GM12878 (cell line): ENCODE measurements at regions not wholly inside any gene's neighbourhood (a gene's known extent, or its start where the extent isn't known, plus 50 kb on each side); places are given as distances from the start of the nearest gene placed in this dataset.
A peak's percentile ranks its signal among the peaks of the same experiment; 100 is the strongest.
"Not testable (repeated sequence)": the region's sequence is repeated elsewhere in the genome, so short reads cannot be mapped to it uniquely, and the experiment has no call there.

Experiments used
- ATAC-seq: fragments of 200-7000 bp; cut with Tn5 transposase; 3 replicates; pipeline ENCODE4 v1.9.1; 2020; ENCODE audit warnings: mild to moderate bottlenecking, moderate library complexity
- BruUV-seq: library from RNA; stranded (reverse); fragments of 400-500 nt; replicated peaks from 2 replicates; lab custom pipeline; 2021; lab: Mats Ljungman, UMichigan
- CTCF ChIA-PET: fragments of 300-600 bp; sonication (Branson Sonifier 250); formaldehyde crosslinking; extraction: SDS; loops from one replicate; lab custom pipeline; 2021; ENCODE audit warnings: inconsistent platforms; lab: Yijun Ruan, JAX
- POLR2A ChIA-PET: fragments of 350-600 bp; formaldehyde crosslinking; extraction: SDS; loops from one replicate; lab custom pipeline; 2021; ENCODE audit warnings: inconsistent platforms; lab: Charles Lee
- RAD21 ChIA-PET: fragments of 300-600 bp; sonication (Branson Sonifier 250); formaldehyde crosslinking; loops from one replicate; lab custom pipeline; 2023; ENCODE audit warnings: antibody characterized with exemption; ENCODE audit not compliant: unreplicated experiment; lab: Charles Lee
- SMC1A ChIA-PET: fragments of 300-600 bp; sonication (Branson Sonifier 250); formaldehyde crosslinking; loops from one replicate; lab custom pipeline; 2023; ENCODE audit not compliant: unreplicated experiment, uncharacterized antibody; lab: Charles Lee
- DNase-seq: peaks from one replicate; pipeline ENCODE4 v3.0.0-alpha.2; 2011; ENCODE audit warnings: low read depth, low spot score
- FAIRE-seq: peaks from 3 replicates; lab custom pipeline; 2011; peaks lifted over from hg19 to GRCh38; lab: Jason Lieb, UNC
- H2AFZ ChIP-seq: 2 replicates; pipeline ENCODE4 v1.6.0; 2011; ENCODE audit warnings: low read depth, low read length, control low read depth; ENCODE audit not compliant: control insufficient read depth
- H3K27ac ChIP-seq: 2 replicates; pipeline ENCODE4 v1.5.1; 2011; ENCODE audit warnings: control low read depth; ENCODE audit not compliant: control insufficient read depth, insufficient read depth
- H3K27me3 ChIP-seq, 2 experiments: replicated peaks in 1 of 2; 2 replicates each; pipeline versions ENCODE4 v1.6.0 to v1.6.1; 2011; ENCODE audit warnings: low read length in 1 of 2; ENCODE audit not compliant: control insufficient read depth in 2 of 2, insufficient read depth in 2 of 2
- H3K36me3 ChIP-seq, 2 experiments: 2 replicates each; pipeline ENCODE4 v1.5.1; 2011; ENCODE audit warnings: low read length in 1 of 2; ENCODE audit not compliant: control insufficient read depth in 2 of 2, insufficient read depth in 2 of 2
- H3K4me1 ChIP-seq: 2 replicates; pipeline ENCODE4 v1.6.1; 2011; ENCODE audit warnings: mild to moderate bottlenecking, low read length, moderate library complexity, mixed read lengths; ENCODE audit not compliant: control insufficient read depth, insufficient read depth
- H3K4me2 ChIP-seq: 2 replicates; pipeline ENCODE4 v1.6.0; 2011; ENCODE audit warnings: control low read depth; ENCODE audit not compliant: control insufficient read depth, insufficient read depth
- H3K4me3 ChIP-seq: fragments of 200-600 bp; sonication (generic); 2 replicates; pipeline ENCODE4 v1.5.1; 2016
- H3K79me2 ChIP-seq: 2 replicates; pipeline ENCODE4 v1.6.0; 2011; ENCODE audit warnings: low read length; ENCODE audit not compliant: control insufficient read depth, insufficient read depth
- H3K9ac ChIP-seq: 2 replicates; pipeline ENCODE4 v1.8.0; 2011; ENCODE audit warnings: low read length, control low read depth, mixed read lengths; ENCODE audit not compliant: control insufficient read depth, insufficient read depth
- H3K9me3 ChIP-seq: replicated peaks from 3 replicates; pipeline ENCODE4 v1.5.1; 2011; ENCODE audit warnings: mild to moderate bottlenecking, low read length; ENCODE audit not compliant: control insufficient read depth, insufficient read depth
- H4K20me1 ChIP-seq: 2 replicates; pipeline ENCODE4 v1.6.0; 2011; ENCODE audit not compliant: control insufficient read depth, insufficient read depth
- BHLHE40 ChIP-seq, 2 experiments: fragments of 450-650 bp in 1 of 2; IDR thresholded peaks; 2 replicates each; pipeline ENCODE4 v1.6.1; 2011 to 2017; ENCODE audit warnings: low read depth in 2 of 2, borderline replicate concordance in 1 of 2, improper control_type of control experiment in 1 of 2, low read length in 1 of 2, mild to moderate bottlenecking in 1 of 2
- CBFB ChIP-seq: IDR thresholded peaks from 2 replicates; pipeline ENCODE4 v1.6.1; 2016; ENCODE audit warnings: antibody characterized with exemption, low read depth
- CHD2 ChIP-seq: IDR thresholded peaks from 2 replicates; pipeline ENCODE4 v1.6.1; 2011; ENCODE audit warnings: low read depth, low read length, improper control_type of control experiment, borderline replicate concordance
- NFIC ChIP-seq: IDR thresholded peaks from 2 replicates; pipeline ENCODE4 v1.6.1; 2012; ENCODE audit warnings: low read depth, mild to moderate bottlenecking, inconsistent platforms, low read length, moderate library complexity
- POLR2AphosphoS2 ChIP-seq: IDR thresholded peaks from 2 replicates; pipeline ENCODE4 v1.6.1; 2011; ENCODE audit warnings: low read depth, mild to moderate bottlenecking, low read length, improper control_type of control experiment, moderate library complexity
- RAD51 ChIP-seq: fragments of 450-650 bp; IDR thresholded peaks from 2 replicates; pipeline ENCODE4 v1.6.1; 2016; ENCODE audit warnings: moderate library complexity, mild to moderate bottlenecking, inconsistent platforms
- SIN3A ChIP-seq: IDR thresholded peaks from 2 replicates; pipeline ENCODE4 v1.6.1; 2012; ENCODE audit warnings: low read depth, low read length, improper control_type of control experiment
- WGBS: methylation state at CpG from one replicate; pipeline ENCODE4 v1.1.6; 2016; ENCODE audit warnings: low lambda C conversion rate; ENCODE audit not compliant: insufficient replicate concordance, insufficient coverage; ENCODE audit errors: missing lambda C conversion rate; 5-methylcytosine and 5-hydroxymethylcytosine counted together
- in situ Hi-C: fragments of 300-500 bp; cut with MboI; formaldehyde crosslinking; loops from 9 replicates; pipeline ENCODE4 v1.14.3; 2018; ENCODE audit warnings: mixed read lengths
- intact Hi-C: fragments of 100-400 bp; cut with micrococcal nuclease; formaldehyde crosslinking; loops from one replicate; pipeline ENCODE4 v1.14.2; 2022; ENCODE audit not compliant: unreplicated experiment
- TF ChIP-seq, protein P1 (sequence below): fragments of 450-650 bp; formaldehyde crosslinking; IDR thresholded peaks from 2 replicates; pipeline ENCODE4 v1.5.0; 2022; ENCODE audit warnings: mild to moderate bottlenecking, missing genetic modification characterization

DNA sequence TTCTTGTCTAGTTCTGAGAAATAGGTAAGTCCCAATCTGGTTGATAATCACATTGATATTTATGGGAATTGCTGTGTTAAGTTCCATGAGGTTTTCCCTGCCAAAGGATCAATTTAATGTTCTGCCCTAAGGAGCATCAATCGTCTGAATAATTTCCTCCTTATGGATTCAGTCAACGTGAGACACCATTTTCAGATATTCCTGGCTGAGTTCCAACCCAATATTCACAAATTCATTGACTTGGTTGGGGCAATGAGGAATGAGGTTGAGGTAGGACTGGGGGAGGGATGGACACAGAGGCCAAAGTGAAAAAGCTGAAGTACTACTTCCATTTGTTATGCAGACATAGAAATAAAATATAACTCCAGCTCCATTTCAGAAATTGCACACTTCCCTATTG, 99.1 kb downstream of the ZNF622 start (continued):
- no peak for TF ChIP-seq CBFB

DNA sequence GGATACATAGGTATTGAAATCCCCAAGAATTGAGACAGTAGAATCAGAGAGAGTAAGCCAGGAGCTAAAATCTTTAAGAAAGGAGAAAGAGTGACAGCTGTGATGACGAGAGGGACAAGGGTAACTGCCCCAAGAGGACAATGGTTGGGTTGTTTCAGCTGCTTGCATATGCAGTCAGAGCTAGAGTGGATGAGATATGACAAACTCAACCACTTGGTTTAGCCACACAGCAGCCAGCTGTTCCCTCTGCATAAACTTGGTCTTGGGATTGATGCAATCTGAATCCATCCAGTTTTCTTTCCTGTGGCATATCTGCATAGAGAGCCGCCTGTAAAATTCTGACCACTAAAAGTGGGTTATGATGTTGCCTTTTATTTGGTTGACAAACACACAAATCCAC, 100.7 kb downstream of the ZNF622 start:
- whole genome bisulfite sequencing: 10% methylated on average over 2 of the region's 2 CpGs
- CTCF ChIA-PET: no interaction called here
- BruUV-seq: no TSS peak

DNA sequence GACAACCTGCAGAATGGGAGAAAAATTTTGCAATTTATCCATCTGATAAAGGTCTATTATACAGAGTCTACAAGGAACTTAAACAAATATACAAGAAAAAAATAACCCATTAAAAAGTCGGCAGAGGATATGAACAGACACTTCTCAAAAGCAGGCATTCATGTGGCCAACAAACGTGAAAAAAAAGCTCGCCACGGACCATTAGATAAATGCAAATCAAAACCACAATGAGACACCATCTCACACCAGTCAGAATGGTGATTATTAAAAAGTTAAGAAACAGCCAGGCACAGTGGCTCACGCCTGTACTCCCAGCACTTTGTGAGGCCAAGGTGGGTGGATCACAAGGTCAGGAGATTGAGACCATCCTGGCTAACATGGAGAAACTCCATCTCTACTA, 112.2 kb downstream of the ZNF622 start:
- DNase-seq, H3K27me3 ChIP-seq, H3K9ac ChIP-seq, H3K4me3 ChIP-seq, H3K27ac ChIP-seq, H4K20me1 ChIP-seq, BruUV-seq, SMC1A ChIA-PET, H3K4me2 ChIP-seq, in situ Hi-C loops, H3K79me2 ChIP-seq, H2AFZ ChIP-seq, RAD21 ChIA-PET, POLR2A ChIA-PET, FAIRE-seq, H3K36me3 ChIP-seq, CTCF ChIA-PET, intact Hi-C loops, H3K4me1 ChIP-seq, H3K9me3 ChIP-seq: not testable (repeated sequence)
- 0% methylated on average over 5 of the region's 5 CpGs for WGBS
- ATAC-seq: peak; percentile 72

More for the DNA sequence above, 100.7 kb downstream of the ZNF622 start:
- TF ChIP-seq RAD51: no peak
- no peak for TF ChIP-seq SIN3A
- no peak for TF ChIP-seq NFIC
- TF ChIP-seq, protein P1, sequence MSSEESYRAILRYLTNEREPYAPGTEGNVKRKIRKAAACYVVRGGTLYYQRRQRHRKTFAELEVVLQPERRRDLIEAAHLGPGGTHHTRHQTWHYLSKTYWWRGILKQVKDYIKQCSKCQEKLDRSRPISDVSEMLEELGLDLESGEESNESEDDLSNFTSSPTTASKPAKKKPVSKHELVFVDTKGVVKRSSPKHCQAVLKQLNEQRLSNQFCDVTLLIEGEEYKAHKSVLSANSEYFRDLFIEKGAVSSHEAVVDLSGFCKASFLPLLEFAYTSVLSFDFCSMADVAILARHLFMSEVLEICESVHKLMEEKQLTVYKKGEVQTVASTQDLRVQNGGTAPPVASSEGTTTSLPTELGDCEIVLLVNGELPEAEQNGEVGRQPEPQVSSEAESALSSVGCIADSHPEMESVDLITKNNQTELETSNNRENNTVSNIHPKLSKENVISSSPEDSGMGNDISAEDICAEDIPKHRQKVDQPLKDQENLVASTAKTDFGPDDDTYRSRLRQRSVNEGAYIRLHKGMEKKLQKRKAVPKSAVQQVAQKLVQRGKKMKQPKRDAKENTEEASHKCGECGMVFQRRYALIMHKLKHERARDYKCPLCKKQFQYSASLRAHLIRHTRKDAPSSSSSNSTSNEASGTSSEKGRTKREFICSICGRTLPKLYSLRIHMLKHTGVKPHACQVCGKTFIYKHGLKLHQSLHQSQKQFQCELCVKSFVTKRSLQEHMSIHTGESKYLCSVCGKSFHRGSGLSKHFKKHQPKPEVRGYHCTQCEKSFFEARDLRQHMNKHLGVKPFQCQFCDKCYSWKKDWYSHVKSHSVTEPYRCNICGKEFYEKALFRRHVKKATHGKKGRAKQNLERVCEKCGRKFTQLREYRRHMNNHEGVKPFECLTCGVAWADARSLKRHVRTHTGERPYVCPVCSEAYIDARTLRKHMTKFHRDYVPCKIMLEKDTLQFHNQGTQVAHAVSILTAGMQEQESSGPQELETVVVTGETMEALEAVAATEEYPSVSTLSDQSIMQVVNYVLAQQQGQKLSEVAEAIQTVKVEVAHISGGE: no peak
- no peak for TF ChIP-seq BHLHE40 (IDR thresholded peaks at IDR 0.05; ENCODE audit: borderline replicate concordance in 1 of 2, low read depth in 2 of 2, low read length in 1 of 2)
- no peak for TF ChIP-seq POLR2AphosphoS2
- no peak for TF ChIP-seq CHD2
- H3K4me3 ChIP-seq: no peak overlapping the region
- RAD21 ChIA-PET: no interaction called here
- SMC1A ChIA-PET: interaction anchor here (1.0 to 1.2 kb wide), 2 partner anchors 16 to 186 kb away, joined by 3 to 4 read pairs; no protein-coding TSS in a partner anchor
- in situ Hi-C loops: no loop called here
- ATAC-seq: no peak
- POLR2A ChIA-PET: no interaction called here
- no peaks in the 10 kb centered on the region for H3K79me2 ChIP-seq
- no peak overlapping the region for H3K4me2 ChIP-seq
- H3K4me1 ChIP-seq: no peaks in the 10 kb centered on the region
- H4K20me1 ChIP-seq: no peaks in the 10 kb centered on the region
- intact Hi-C loops: no loop called here
- no peak overlapping the region for H3K9ac ChIP-seq
- no peak for DNase-seq
- no peak overlapping the region for H2AFZ ChIP-seq
- FAIRE-seq: no peak
- H3K27ac ChIP-seq: no peak overlapping the region
- no peaks in the 10 kb centered on the region for H3K9me3 ChIP-seq
- H3K36me3 ChIP-seq: no peaks in the 10 kb centered on the region
- H3K27me3 ChIP-seq: no peaks in the 10 kb centered on the region; a peak in 1 of 4 replicates
